Fibroblast of the aortic adventitia (primary cell): ENCODE measurements at regions not wholly inside any gene's neighbourhood (a gene's known extent, or its start where the extent isn't known, plus 50 kb on each side); places are given as distances from the start of the nearest gene placed in this dataset.
"Not testable (repeated sequence)": the region's sequence is repeated elsewhere in the genome, so short reads cannot be mapped to it uniquely, and the experiment has no call there.

Source experiments
- DNase-seq: peaks from one replicate; pipeline ENCODE4 v3.0.0-alpha.2; 2010; ENCODE audit warnings: low read depth
- H3K4me3 ChIP-seq: 2 replicates; pipeline ENCODE4 v1.5.1; 2011; ENCODE audit warnings: low read depth, mild to moderate bottlenecking, control low read depth, low read length, moderate library complexity
- TF ChIP-seq, protein P1 (sequence below): IDR thresholded peaks from 2 replicates; pipeline ENCODE4 v1.5.1; 2011; ENCODE audit warnings: mild to moderate bottlenecking, low read length, control low read depth, inconsistent platforms; ENCODE audit not compliant: insufficient read depth

GRCh38 chr2:118425191-118425590 lies 336.9 kb downstream of the INSIG2 start:
- TF ChIP-seq, protein P1, sequence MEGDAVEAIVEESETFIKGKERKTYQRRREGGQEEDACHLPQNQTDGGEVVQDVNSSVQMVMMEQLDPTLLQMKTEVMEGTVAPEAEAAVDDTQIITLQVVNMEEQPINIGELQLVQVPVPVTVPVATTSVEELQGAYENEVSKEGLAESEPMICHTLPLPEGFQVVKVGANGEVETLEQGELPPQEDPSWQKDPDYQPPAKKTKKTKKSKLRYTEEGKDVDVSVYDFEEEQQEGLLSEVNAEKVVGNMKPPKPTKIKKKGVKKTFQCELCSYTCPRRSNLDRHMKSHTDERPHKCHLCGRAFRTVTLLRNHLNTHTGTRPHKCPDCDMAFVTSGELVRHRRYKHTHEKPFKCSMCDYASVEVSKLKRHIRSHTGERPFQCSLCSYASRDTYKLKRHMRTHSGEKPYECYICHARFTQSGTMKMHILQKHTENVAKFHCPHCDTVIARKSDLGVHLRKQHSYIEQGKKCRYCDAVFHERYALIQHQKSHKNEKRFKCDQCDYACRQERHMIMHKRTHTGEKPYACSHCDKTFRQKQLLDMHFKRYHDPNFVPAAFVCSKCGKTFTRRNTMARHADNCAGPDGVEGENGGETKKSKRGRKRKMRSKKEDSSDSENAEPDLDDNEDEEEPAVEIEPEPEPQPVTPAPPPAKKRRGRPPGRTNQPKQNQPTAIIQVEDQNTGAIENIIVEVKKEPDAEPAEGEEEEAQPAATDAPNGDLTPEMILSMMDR, result no peak
- DNase-seq, result no peak
- H3K4me3 ChIP-seq, result no peak overlapping the region

DNA sequence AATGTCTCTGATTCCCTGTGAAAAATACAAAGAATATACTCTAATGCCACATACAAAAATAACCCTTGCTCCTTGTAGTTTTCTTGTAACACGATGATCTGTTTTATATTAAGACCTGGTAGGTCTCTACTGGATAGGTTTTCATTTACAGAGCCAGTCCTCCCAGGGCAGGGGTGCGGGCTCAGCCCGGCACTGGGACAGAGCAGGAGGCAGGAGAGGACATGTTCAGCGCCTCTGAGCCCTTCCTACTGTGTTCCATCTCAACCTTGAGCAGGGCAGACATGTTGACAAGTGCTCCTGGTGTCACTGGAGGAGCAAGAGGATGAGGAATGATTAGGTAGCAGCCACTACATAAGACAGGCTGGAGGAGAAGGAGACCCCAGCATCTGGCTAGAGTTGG lies 335.5 kb downstream of the INSIG2 start:
- DNase-seq, result no peak
- TF ChIP-seq, protein P1, result no peak
- H3K4me3 ChIP-seq, result no peak overlapping the region

GRCh38 chr2:118421648-118422047 lies 333.4 kb downstream of the INSIG2 start:
- DNase-seq, result no peak
- TF ChIP-seq, protein P1, result no peak
- H3K4me3 ChIP-seq, result no peak overlapping the region

GRCh38 chr2:118417406-118418120 lies 329.3 kb downstream of the INSIG2 start:
- peak; percentile 39 for DNase-seq
- TF ChIP-seq, protein P1, result no peak
- no peak overlapping the region for H3K4me3 ChIP-seq

DNA sequence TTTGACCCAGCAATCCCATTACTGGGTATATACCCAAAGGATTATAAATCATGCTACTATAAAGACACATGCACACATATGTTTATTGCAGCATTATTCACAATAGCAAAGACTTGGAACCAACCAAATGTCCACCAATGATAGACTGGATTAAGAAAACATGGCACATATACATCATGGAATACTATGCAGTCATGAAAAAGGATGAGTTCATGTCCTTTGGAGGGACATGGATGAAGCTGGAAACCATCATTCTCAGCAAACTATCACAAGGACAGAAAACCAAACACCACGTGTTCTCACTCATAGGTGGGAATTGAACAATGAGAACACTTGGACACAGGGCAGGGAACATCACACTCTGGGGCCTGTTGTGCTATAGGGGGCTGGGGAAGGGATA lies 326.9 kb downstream of the INSIG2 start:
- DNase-seq, H3K4me3 ChIP-seq: not testable (repeated sequence)

DNA sequence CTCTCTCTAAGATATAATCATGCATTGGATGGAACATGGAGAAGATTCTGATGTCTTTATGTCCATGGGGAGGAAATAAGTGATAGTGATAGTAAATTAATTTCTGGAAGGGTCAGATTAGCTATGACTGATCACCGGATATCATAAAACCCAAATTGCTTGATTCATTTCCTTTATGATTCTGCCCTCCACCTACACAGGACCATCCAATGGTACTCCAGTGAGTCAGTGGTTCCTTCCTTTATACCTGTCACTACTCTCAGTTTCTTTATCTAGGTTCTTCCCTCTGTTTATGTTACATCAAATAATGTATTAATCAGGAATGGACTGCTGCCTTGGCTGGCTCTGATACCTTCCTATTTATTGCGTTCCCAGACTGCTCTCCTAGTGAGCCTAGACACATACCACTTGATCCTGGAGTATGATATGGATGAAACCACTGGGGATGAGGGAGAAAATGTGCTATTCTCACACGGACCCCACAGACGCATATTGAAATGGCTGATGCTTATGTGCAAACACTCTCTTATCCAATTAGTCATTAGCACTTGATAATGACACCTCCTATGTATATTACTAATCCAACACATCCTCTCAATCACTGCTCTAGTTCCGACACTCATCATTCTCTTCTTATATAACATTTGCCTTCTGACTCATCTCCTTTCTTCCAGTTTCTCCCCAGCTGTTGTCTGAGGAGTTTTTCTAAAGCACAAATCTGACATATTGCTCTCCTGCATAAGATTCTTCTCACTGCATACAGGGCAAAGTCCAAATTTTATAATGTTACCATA lies 315.6 kb downstream of the INSIG2 start:
- TF ChIP-seq, protein P1, result no peak
- no peak for DNase-seq
- H3K4me3 ChIP-seq, result no peak overlapping the region

DNA sequence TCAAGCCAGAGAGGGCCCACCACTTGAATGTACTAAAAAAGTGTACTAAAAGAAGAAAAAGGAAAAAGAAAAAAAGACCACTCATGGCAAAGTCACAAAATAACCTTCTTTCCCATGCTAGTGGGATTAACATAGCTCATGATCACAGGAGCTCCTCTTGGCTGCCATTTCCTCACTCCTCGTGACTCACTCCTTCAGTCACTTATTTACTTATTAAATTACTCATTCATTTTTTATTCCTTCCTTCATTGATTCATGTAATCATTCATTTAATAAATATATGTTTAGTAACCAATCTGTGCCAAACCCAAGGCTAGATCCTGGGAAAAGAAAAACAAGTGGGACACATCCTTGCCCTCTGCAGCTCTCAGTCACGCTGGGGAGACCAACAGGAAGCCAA lies 300.5 kb downstream of the INSIG2 start:
- TF ChIP-seq, protein P1, result no peak
- peak; percentile 63 for DNase-seq
- H3K4me3 ChIP-seq, result no peak overlapping the region
